Prostate gland (tissue), 2 donors: ENCODE measurements at regions not wholly inside any gene's neighbourhood (a gene's known extent, or its start where the extent isn't known, plus 50 kb on each side); places are given as distances from the start of the nearest gene placed in this dataset.

ENCODE experiments used
- DNase-seq: peaks from one replicate; pipeline ENCODE4 v3.0.0-alpha.2; 2019; ENCODE audit warnings: low spot score
- H3K27ac ChIP-seq, 2 donors: fragments of 200-600 bp; sonication (generic); 2 replicates each; pipeline ENCODE4 v1.5.1; 2017 to 2019
- H3K27me3 ChIP-seq: fragments of 200-600 bp; sonication (generic); replicated peaks from 2 replicates; pipeline ENCODE4 v1.5.1; 2019; ENCODE audit not compliant: insufficient read depth
- H3K36me3 ChIP-seq, 2 donors: fragments of 200-600 bp; sonication (generic); 1 replicate in 1 of 2; 2 replicates in 1 of 2; pipeline versions ENCODE4 v1.5.1 to v1.8.1; 2017 to 2019
- H3K4me1 ChIP-seq: fragments of 200-600 bp; sonication (generic); replicated peaks from 2 replicates; pipeline ENCODE4 v1.5.1; 2019
- H3K4me3 ChIP-seq, 2 donors: fragments of 200-600 bp; sonication (generic); 2 replicates each; pipeline ENCODE4 v1.5.1; 2017 to 2019
- H3K9me3 ChIP-seq: fragments of 200-600 bp; sonication (generic); 2 replicates; pipeline ENCODE4 v1.5.1; 2017
- CTCF ChIP-seq, 4 experiments: fragments of 200-600 bp in 2 of 4; fragments of 450-650 bp in 2 of 4; sonication (generic) in 2 of 4; IDR thresholded peaks; 1 replicate in 3 of 4; 2 replicates in 1 of 4; pipeline ENCODE4 v1.5.1; 2016 to 2019; ENCODE audit warnings: antibody characterized with exemption in 4 of 4, mild to moderate bottlenecking in 2 of 4, moderate library complexity in 2 of 4
- POLR2A ChIP-seq: fragments of 450-650 bp; IDR thresholded peaks from one replicate; pipeline ENCODE4 v1.6.1; 2016; ENCODE audit warnings: antibody characterized with exemption, mild to moderate bottlenecking
- POLR2AphosphoS5 ChIP-seq: sonication (generic); formaldehyde crosslinking; IDR thresholded peaks from one replicate; pipeline ENCODE4 v1.6.1; 2017; ENCODE audit warnings: antibody characterized with exemption
- WGBS: methylation state at CpG from one replicate; pipeline ENCODE4 v1.1.5; 2018; 5-methylcytosine and 5-hydroxymethylcytosine counted together
- intact Hi-C: fragments of 100-400 bp; cut with DNase I; formaldehyde crosslinking; loops from one replicate; pipeline ENCODE4 v1.14.2; 2022

- no peaks in the 10 kb centered on the region for H3K27me3 ChIP-seq
- intact Hi-C loops: loop anchor here (10.0 kb wide), 1 partner anchor 633 kb away; no protein-coding TSS in a partner anchor
- no peak overlapping the region for H3K4me3 ChIP-seq
- no peak overlapping the region for H3K27ac ChIP-seq
- H3K9me3 ChIP-seq: no peaks in the 10 kb centered on the region
- H3K4me1 ChIP-seq: no peaks in the 10 kb centered on the region
- H3K36me3 ChIP-seq: no peaks in the 10 kb centered on the region
- WGBS: 63% methylated on average over 5 of the region's 5 CpGs
- no peak for DNase-seq
- TF ChIP-seq CTCF (IDR thresholded peaks at IDR 0.05) (peak in 3 of 4 experiments; percentile 30 to 50 (median 31)), POLR2AphosphoS5 (no peak), POLR2A (no peak)
These were observed 296.8 kb downstream of the UTRN start for GRCh38 chr6:144581812-144582537.

GRCh38 chr6:144582939-144583613, 297.9 kb downstream of the UTRN start:
- H3K27ac ChIP-seq: no peak overlapping the region
- 24% methylated on average over 16 of the region's 16 CpGs for WGBS
- no peaks in the 10 kb centered on the region for H3K27me3 ChIP-seq
- no peaks in the 10 kb centered on the region for H3K36me3 ChIP-seq
- intact Hi-C loops: loop anchor here (10.0 kb wide), 1 partner anchor 632 kb away; no protein-coding TSS in a partner anchor
- peak; percentile 12 for DNase-seq
- H3K4me1 ChIP-seq: no peaks in the 10 kb centered on the region
- TF ChIP-seq POLR2A (no peak), CTCF (IDR thresholded peaks at IDR 0.05) (no peak), POLR2AphosphoS5 (no peak)
- H3K9me3 ChIP-seq: no peaks in the 10 kb centered on the region
- no peak overlapping the region for H3K4me3 ChIP-seq

- intact Hi-C loops: loop anchor here (10.0 kb wide), 1 partner anchor 631 kb away; no protein-coding TSS in a partner anchor
- H3K4me1 ChIP-seq: no peaks in the 10 kb centered on the region
- no peak overlapping the region for H3K4me3 ChIP-seq
- no peak overlapping the region for H3K27ac ChIP-seq
- no peak for DNase-seq
- 67% methylated on average over 1 of the region's 1 CpG for WGBS
- H3K9me3 ChIP-seq: no peaks in the 10 kb centered on the region
- TF ChIP-seq POLR2AphosphoS5 (no peak), CTCF (IDR thresholded peaks at IDR 0.05) (no peak), POLR2A (no peak)
- H3K36me3 ChIP-seq: no peaks in the 10 kb centered on the region
- no peaks in the 10 kb centered on the region for H3K27me3 ChIP-seq
These were observed 298.4 kb downstream of the UTRN start for GRCh38 chr6:144583614-144583954.

GRCh38 chr6:144585217-144585814, 300.2 kb downstream of the UTRN start:
- H3K9me3 ChIP-seq: no peaks in the 10 kb centered on the region
- intact Hi-C loops: loop anchor here (10.0 kb wide), 1 partner anchor 629 kb away; no protein-coding TSS in a partner anchor
- no peak overlapping the region for H3K4me3 ChIP-seq
- no peak for DNase-seq
- H3K4me1 ChIP-seq: no peaks in the 10 kb centered on the region
- WGBS: 29% methylated on average over 3 of the region's 3 CpGs
- no peaks in the 10 kb centered on the region for H3K27me3 ChIP-seq
- TF ChIP-seq POLR2A (no peak), CTCF (IDR thresholded peaks at IDR 0.05) (peak; percentile 20 to 78 (median 52))
- H3K36me3 ChIP-seq: no peaks in the 10 kb centered on the region
- no peak overlapping the region for H3K27ac ChIP-seq
